ENCODE measurements at regions not wholly inside any gene's neighbourhood (a gene's known extent, or its start where the extent isn't known, plus 50 kb on each side); places are given as distances from the start of the nearest gene placed in this dataset.

DNA sequence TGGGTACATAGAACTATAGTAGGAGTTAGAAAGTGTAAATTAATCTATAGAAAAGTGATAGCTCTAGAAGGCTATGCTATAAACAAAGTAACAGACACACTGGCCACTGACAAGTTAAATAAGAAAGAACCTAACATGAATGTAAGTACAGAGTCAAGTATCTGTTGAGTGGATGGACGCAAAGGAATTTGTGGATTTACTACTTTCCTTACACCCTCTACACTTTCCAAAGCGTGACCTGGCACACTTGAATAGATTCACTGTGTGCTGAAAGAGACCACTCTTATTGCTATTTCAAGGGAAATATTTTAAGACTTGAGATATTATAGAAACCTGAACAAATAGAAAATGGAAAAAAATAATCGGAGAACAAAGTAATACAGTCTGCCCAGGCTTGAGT, 142.8 kb upstream of the SAMSN1 start:
- Mint-ChIP-seq H3K27ac (ENCODE audit: unreplicated experiment) (no peak overlapping the region), H3K4me1 (ENCODE audit: low read depth, unreplicated experiment) (peaks cover 19% of the 10 kb centered on the region), H3K9me3 (ENCODE audit: unreplicated experiment) (no peaks in the 10 kb centered on the region), H3K4me3 (ENCODE audit: unreplicated experiment) (no peak overlapping the region), H3K27me3 (ENCODE audit: low read depth, unreplicated experiment) (no peaks in the 10 kb centered on the region), H3K36me3 (ENCODE audit: low read depth, unreplicated experiment) (peaks cover 3% of the 10 kb centered on the region)
- no peak for TF ChIP-seq EZH2 (IDR thresholded peaks at IDR 0.05; ENCODE audit: insufficient read depth, low read length)
- TF ChIP-seq, protein P1, sequence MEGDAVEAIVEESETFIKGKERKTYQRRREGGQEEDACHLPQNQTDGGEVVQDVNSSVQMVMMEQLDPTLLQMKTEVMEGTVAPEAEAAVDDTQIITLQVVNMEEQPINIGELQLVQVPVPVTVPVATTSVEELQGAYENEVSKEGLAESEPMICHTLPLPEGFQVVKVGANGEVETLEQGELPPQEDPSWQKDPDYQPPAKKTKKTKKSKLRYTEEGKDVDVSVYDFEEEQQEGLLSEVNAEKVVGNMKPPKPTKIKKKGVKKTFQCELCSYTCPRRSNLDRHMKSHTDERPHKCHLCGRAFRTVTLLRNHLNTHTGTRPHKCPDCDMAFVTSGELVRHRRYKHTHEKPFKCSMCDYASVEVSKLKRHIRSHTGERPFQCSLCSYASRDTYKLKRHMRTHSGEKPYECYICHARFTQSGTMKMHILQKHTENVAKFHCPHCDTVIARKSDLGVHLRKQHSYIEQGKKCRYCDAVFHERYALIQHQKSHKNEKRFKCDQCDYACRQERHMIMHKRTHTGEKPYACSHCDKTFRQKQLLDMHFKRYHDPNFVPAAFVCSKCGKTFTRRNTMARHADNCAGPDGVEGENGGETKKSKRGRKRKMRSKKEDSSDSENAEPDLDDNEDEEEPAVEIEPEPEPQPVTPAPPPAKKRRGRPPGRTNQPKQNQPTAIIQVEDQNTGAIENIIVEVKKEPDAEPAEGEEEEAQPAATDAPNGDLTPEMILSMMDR (IDR thresholded peaks at IDR 0.05; ENCODE audit: insufficient read depth, low read depth, low read length): no peak
- Histone ChIP-seq H3K79me2 (ENCODE audit: insufficient read depth, low read length) (no peaks in the 10 kb centered on the region), H3K36me3 (ENCODE audit: insufficient read depth, low read length) (no peaks in the 10 kb centered on the region), H3K4me3 (ENCODE audit: insufficient read depth, low read depth, low read length) (no peak overlapping the region), H3K9ac (ENCODE audit: low read length) (no peak overlapping the region), H2AFZ (ENCODE audit: low read depth, low read length) (no peak overlapping the region), H3K9me3 (ENCODE audit: insufficient read depth, low read depth, low read length) (no peaks in the 10 kb centered on the region), H3K4me1 (ENCODE audit: insufficient read depth, low read length) (no peaks in the 10 kb centered on the region), H3K27ac (ENCODE audit: low read depth, low read length) (no peak overlapping the region), H4K20me1 (ENCODE audit: insufficient read depth, low read length) (no peaks in the 10 kb centered on the region), H3K27me3 (ENCODE audit: insufficient read depth, low read length) (no peaks in the 10 kb centered on the region), H3K4me2 (ENCODE audit: low read length) (no peak overlapping the region)
- FAIRE-seq (no peak), DNase-seq (ENCODE audit: low read depth) (no peak)

DNA sequence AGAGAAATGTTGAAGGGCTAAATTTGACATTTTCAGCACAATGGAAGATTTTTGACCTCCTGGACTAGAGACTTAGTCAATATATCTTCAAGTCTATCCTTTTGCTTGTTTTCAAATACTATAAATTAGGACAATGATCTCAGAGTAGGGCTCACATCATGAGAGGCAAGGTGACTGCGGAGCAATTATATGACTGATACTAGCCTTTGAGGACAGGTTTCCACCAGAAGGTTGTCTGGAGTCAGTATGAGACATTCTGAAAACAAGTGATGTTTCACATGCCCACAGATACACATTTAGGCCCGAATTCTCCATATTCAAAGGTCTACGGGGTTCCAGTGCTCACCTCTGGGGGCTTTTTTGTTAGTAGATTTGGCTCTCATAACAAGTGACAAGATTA, 142.3 kb upstream of the SAMSN1 start:
- no peaks in the 10 kb centered on the region for H3K27me3 ChIP-seq (ENCODE audit: insufficient read depth, low read length)
- no peak overlapping the region for H2AFZ ChIP-seq (ENCODE audit: low read depth, low read length)
- FAIRE-seq (no peak), DNase-seq (ENCODE audit: low read depth) (no peak)
- no peaks in the 10 kb centered on the region for H4K20me1 ChIP-seq (ENCODE audit: insufficient read depth, low read length)
- no peaks in the 10 kb centered on the region for H3K79me2 ChIP-seq (ENCODE audit: insufficient read depth, low read length)
- no peak overlapping the region for H3K27ac ChIP-seq (ENCODE audit: low read depth, low read length)
- Mint-ChIP-seq H3K4me1 (ENCODE audit: low read depth, unreplicated experiment) (peaks cover 19% of the 10 kb centered on the region), H3K27me3 (ENCODE audit: low read depth, unreplicated experiment) (no peaks in the 10 kb centered on the region), H3K9me3 (ENCODE audit: unreplicated experiment) (no peaks in the 10 kb centered on the region), H3K36me3 (ENCODE audit: low read depth, unreplicated experiment) (peaks cover 3% of the 10 kb centered on the region), H3K27ac (ENCODE audit: unreplicated experiment) (no peak overlapping the region), H3K4me3 (ENCODE audit: unreplicated experiment) (no peak overlapping the region)
- no peak for TF ChIP-seq EZH2 (IDR thresholded peaks at IDR 0.05; ENCODE audit: insufficient read depth, low read length)
- TF ChIP-seq, protein P1 (IDR thresholded peaks at IDR 0.05; ENCODE audit: insufficient read depth, low read depth, low read length): no peak
- H3K36me3 ChIP-seq (ENCODE audit: insufficient read depth, low read length): no peaks in the 10 kb centered on the region
- H3K4me3 ChIP-seq (ENCODE audit: insufficient read depth, low read depth, low read length): no peak overlapping the region
- H3K4me1 ChIP-seq (ENCODE audit: insufficient read depth, low read length): no peaks in the 10 kb centered on the region
- H3K9me3 ChIP-seq (ENCODE audit: insufficient read depth, low read depth, low read length): no peaks in the 10 kb centered on the region
- no peak overlapping the region for H3K4me2 ChIP-seq (ENCODE audit: low read length)
- H3K9ac ChIP-seq (ENCODE audit: low read length): no peak overlapping the region

GRCh38 chr21:14687268-14687625, 141.1 kb upstream of the SAMSN1 start:
- no peak for TF ChIP-seq EZH2 (IDR thresholded peaks at IDR 0.05; ENCODE audit: insufficient read depth, low read length)
- TF ChIP-seq, protein P1 (IDR thresholded peaks at IDR 0.05; ENCODE audit: insufficient read depth, low read depth, low read length): no peak
- Histone ChIP-seq H3K9me3 (ENCODE audit: insufficient read depth, low read depth, low read length) (no peaks in the 10 kb centered on the region), H2AFZ (ENCODE audit: low read depth, low read length) (no peak overlapping the region), H3K27ac (ENCODE audit: low read depth, low read length) (no peak overlapping the region), H3K4me3 (ENCODE audit: insufficient read depth, low read depth, low read length) (no peak overlapping the region), H4K20me1 (ENCODE audit: insufficient read depth, low read length) (no peaks in the 10 kb centered on the region), H3K9ac (ENCODE audit: low read length) (no peak overlapping the region), H3K27me3 (ENCODE audit: insufficient read depth, low read length) (no peaks in the 10 kb centered on the region), H3K4me2 (ENCODE audit: low read length) (no peak overlapping the region), H3K36me3 (ENCODE audit: insufficient read depth, low read length) (no peaks in the 10 kb centered on the region), H3K79me2 (ENCODE audit: insufficient read depth, low read length) (no peaks in the 10 kb centered on the region), H3K4me1 (ENCODE audit: insufficient read depth, low read length) (no peaks in the 10 kb centered on the region)
- Mint-ChIP-seq H3K27me3 (ENCODE audit: low read depth, unreplicated experiment) (no peaks in the 10 kb centered on the region), H3K27ac (ENCODE audit: unreplicated experiment) (peak overlapping the region; percentile 85), H3K9me3 (ENCODE audit: unreplicated experiment) (no peaks in the 10 kb centered on the region), H3K4me1 (ENCODE audit: low read depth, unreplicated experiment) (peaks cover 20% of the 10 kb centered on the region), H3K4me3 (ENCODE audit: unreplicated experiment) (peak overlapping the region; percentile 11), H3K36me3 (ENCODE audit: low read depth, unreplicated experiment) (peaks cover 3% of the 10 kb centered on the region)
- FAIRE-seq (no peak), DNase-seq (ENCODE audit: low read depth) (no peak)

Data from astrocyte (in vitro differentiated cells and primary cell).